Breast epithelium (tissue), 3 donors: ENCODE measurements at regions not wholly inside any gene's neighbourhood (a gene's known extent, or its start where the extent isn't known, plus 50 kb on each side); places are given as distances from the start of the nearest gene placed in this dataset.

ENCODE experiments used
- CTCF ChIP-seq, 3 donors: fragments of 450-650 bp; IDR thresholded peaks; one replicate each; pipeline ENCODE4 v1.5.1; 2016 to 2017; ENCODE audit warnings: antibody characterized with exemption in 3 of 3, mild to moderate bottlenecking in 3 of 3, moderate library complexity in 3 of 3
- POLR2A ChIP-seq: fragments of 450-650 bp; IDR thresholded peaks from one replicate; pipeline ENCODE4 v1.6.1; 2016; ENCODE audit warnings: antibody characterized with exemption, mild to moderate bottlenecking, moderate library complexity

DNA sequence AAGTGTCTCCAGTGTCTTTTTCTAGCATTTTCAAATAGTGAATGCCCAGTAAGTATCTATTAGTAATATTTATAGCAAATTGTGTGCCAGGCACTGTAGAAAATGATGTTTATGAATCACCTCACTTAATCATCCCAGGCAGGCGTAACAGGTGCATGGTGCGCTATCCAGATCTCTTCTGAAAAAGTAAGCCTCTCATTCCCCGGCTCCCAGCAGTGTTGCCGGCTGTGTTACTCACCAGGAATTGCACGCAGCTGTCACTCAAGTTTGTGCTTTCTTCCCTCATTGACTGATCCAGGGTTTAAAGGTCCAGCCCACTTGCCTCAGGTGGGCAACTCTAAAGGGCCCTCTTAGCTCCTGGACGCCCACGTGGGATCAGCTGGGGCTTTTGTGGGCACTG is 173.8 kb upstream of the RASSF8 start:
- TF ChIP-seq CTCF (IDR thresholded peaks at IDR 0.05): no peak
- no peak for TF ChIP-seq POLR2A
